Stomach (tissue), 8 donors: ENCODE measurements at regions not wholly inside any gene's neighbourhood (a gene's known extent, or its start where the extent isn't known, plus 50 kb on each side); places are given as distances from the start of the nearest gene placed in this dataset.

Source experiments
- DNase-seq, 2 donors: peaks; one replicate each; pipeline versions ENCODE4 v3.0.0 to v3.0.0-alpha.2; 2013 to 2019
- H3K27ac ChIP-seq, 5 donors: fragments of 200-600 bp in 4 of 5; sonication (generic) in 4 of 5; one replicate each; pipeline ENCODE4 v1.5.1; 2013 to 2019; ENCODE audit warnings: mild to moderate bottlenecking in 1 of 5, moderate library complexity in 1 of 5
- H3K27me3 ChIP-seq, 3 donors: fragments of 200-600 bp; sonication (generic); one replicate each; pipeline ENCODE4 v1.5.1; 2017 to 2019; ENCODE audit warnings: mixed run types in 1 of 3
- H3K36me3 ChIP-seq, 4 donors: fragments of 200-600 bp; sonication (generic); 1 replicate in 3 of 4; 2 replicates in 1 of 4; pipeline ENCODE4 v1.5.1; 2016 to 2019
- H3K4me1 ChIP-seq, 4 donors: fragments of 200-600 bp; sonication (generic); one replicate each; pipeline ENCODE4 v1.5.1; 2016 to 2019
- H3K4me3 ChIP-seq, 4 donors: fragments of 200-600 bp; sonication (generic) in 3 of 4; one replicate each; pipeline ENCODE4 v1.5.1; 2016 to 2019; ENCODE audit warnings: mild to moderate bottlenecking in 1 of 4
- H3K9me3 ChIP-seq, 4 donors: fragments of 200-600 bp; sonication (generic); one replicate each; pipeline ENCODE4 v1.5.1; 2016 to 2019
- CTCF ChIP-seq, 7 experiments: fragments of 450-650 bp in 4 of 7; fragments of 200-600 bp in 3 of 7; sonication (generic) in 3 of 7; IDR thresholded peaks; one replicate each; pipeline ENCODE4 v1.5.1; 2016 to 2019; ENCODE audit warnings: antibody characterized with exemption in 7 of 7, control low read depth in 2 of 7, mild to moderate bottlenecking in 1 of 7
- EP300 ChIP-seq: sonication (generic); formaldehyde crosslinking; IDR thresholded peaks from one replicate; pipeline ENCODE4 v1.6.1; 2017; ENCODE audit warnings: antibody characterized with exemption
- POLR2A ChIP-seq, 4 donors: fragments of 450-650 bp; IDR thresholded peaks; one replicate each; pipeline ENCODE4 v1.6.1; 2016; ENCODE audit warnings: antibody characterized with exemption in 4 of 4, control low read depth in 2 of 4, mild to moderate bottlenecking in 1 of 4, moderate library complexity in 1 of 4
- POLR2AphosphoS5 ChIP-seq, 3 donors: sonication (generic); formaldehyde crosslinking; IDR thresholded peaks; one replicate each; pipeline ENCODE4 v1.6.1; 2016; ENCODE audit warnings: antibody characterized with exemption in 3 of 3
- WGBS, 5 donors: extraction: QIAGEN DNeasy Blood & Tissue Kit in 3 of 5; methylation state at CpG; one replicate each; pipeline versions ENCODE4 v1.1.5 to v1.1.7; 2013 to 2018; 5-methylcytosine and 5-hydroxymethylcytosine counted together
- intact Hi-C: fragments of 100-400 bp; cut with DNase I; formaldehyde crosslinking; loops from one replicate; pipeline ENCODE4 v1.15.1; 2023; ENCODE audit warnings: low total_unique reads
- donor health status: healthy with polysubstance abuse.
- donor health status: Bipolar disorder and iron deficiency.
- donor health status: healthy.

GRCh38 chr4:160819791-160820190 lies 1344.0 kb downstream of the FSTL5 start:
- H3K4me3 ChIP-seq: no peak overlapping the region
- no peaks in the 10 kb centered on the region for H3K9me3 ChIP-seq
- 36 to 69% (median 61%) methylated on average over 3 of the region's 3 CpGs for WGBS, 5 donors
- H3K27ac ChIP-seq: no peak overlapping the region
- H3K27me3 ChIP-seq: no peaks in the 10 kb centered on the region
- no peaks in the 10 kb centered on the region for H3K4me1 ChIP-seq
- no peak for TF ChIP-seq EP300
- no peak for TF ChIP-seq CTCF (IDR thresholded peaks at IDR 0.05)
- no peak for TF ChIP-seq POLR2AphosphoS5 (IDR thresholded peaks at IDR 0.05)
- TF ChIP-seq POLR2A (IDR thresholded peaks at IDR 0.05): no peak
- H3K36me3 ChIP-seq: no peaks in the 10 kb centered on the region
- no peak for DNase-seq
- intact Hi-C loops: no loop called here

DNA sequence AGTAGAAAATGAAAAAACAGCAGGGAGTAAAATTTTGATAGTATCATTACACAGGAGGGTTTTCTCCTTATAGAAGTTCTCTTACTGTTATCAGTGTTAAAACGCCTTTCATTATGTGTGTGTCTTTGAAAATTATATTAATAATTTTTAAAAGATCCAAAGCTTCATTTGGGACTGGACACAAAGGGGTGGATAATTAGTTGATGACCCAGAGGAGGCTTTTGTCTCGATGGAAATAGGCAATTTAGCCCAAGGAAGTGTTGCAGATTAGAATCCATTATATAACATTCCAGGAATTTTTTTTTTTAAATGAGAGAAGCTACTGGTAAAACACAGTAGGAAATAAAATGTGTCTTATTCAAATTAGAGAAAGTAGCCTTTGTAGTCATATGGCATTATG lies 1339.3 kb downstream of the FSTL5 start:
- intact Hi-C loops: no loop called here
- DNase-seq: no peak
- WGBS, 5 donors: 42 to 68% (median 60%) methylated on average over 2 of the region's 2 CpGs
- H3K4me3 ChIP-seq: no peak overlapping the region
- H3K27me3 ChIP-seq: no peaks in the 10 kb centered on the region
- H3K27ac ChIP-seq: no peak overlapping the region
- H3K4me1 ChIP-seq: no peaks in the 10 kb centered on the region
- TF ChIP-seq POLR2A (IDR thresholded peaks at IDR 0.05): no peak
- no peak for TF ChIP-seq CTCF (IDR thresholded peaks at IDR 0.05)
- no peak for TF ChIP-seq POLR2AphosphoS5 (IDR thresholded peaks at IDR 0.05)
- TF ChIP-seq EP300: no peak
- H3K36me3 ChIP-seq: no peaks in the 10 kb centered on the region
- no peaks in the 10 kb centered on the region for H3K9me3 ChIP-seq

- intact Hi-C loops: no loop called here
- 62 to 78% (median 74%) methylated on average over 8 of the region's 8 CpGs for WGBS, 5 donors
These were observed 1338.0 kb downstream of the FSTL5 start for GRCh38 chr4:160825644-160826338.

GRCh38 chr4:160826339-160826679 lies 1337.5 kb downstream of the FSTL5 start:
- intact Hi-C loops: no loop called here
- H3K4me3 ChIP-seq: no peak overlapping the region
- H3K27me3 ChIP-seq: no peaks in the 10 kb centered on the region
- TF ChIP-seq EP300: no peak
- no peak for TF ChIP-seq CTCF (IDR thresholded peaks at IDR 0.05)
- no peak overlapping the region for H3K27ac ChIP-seq
- WGBS, 5 donors: 85 to 89% (median 88%) methylated on average over 10 of the region's 10 CpGs
- DNase-seq: no peak
- no peaks in the 10 kb centered on the region for H3K9me3 ChIP-seq
- H3K4me1 ChIP-seq: no peaks in the 10 kb centered on the region
- no peaks in the 10 kb centered on the region for H3K36me3 ChIP-seq

More at GRCh38 chr4:160825644-160826338, 1338.0 kb downstream of the FSTL5 start:
- TF ChIP-seq POLR2A (IDR thresholded peaks at IDR 0.05) (no peak), EP300 (no peak), CTCF (IDR thresholded peaks at IDR 0.05) (no peak), POLR2AphosphoS5 (IDR thresholded peaks at IDR 0.05) (no peak)
- H3K4me3 ChIP-seq: no peak overlapping the region
- H3K36me3 ChIP-seq: no peaks in the 10 kb centered on the region
- no peak overlapping the region for H3K27ac ChIP-seq
- H3K4me1 ChIP-seq: no peaks in the 10 kb centered on the region
- DNase-seq: no peak
- H3K27me3 ChIP-seq: no peaks in the 10 kb centered on the region
- no peaks in the 10 kb centered on the region for H3K9me3 ChIP-seq
